Glutamatergic neuron (in vitro differentiated cells): ENCODE measurements at regions not wholly inside any gene's neighbourhood (a gene's known extent, or its start where the extent isn't known, plus 50 kb on each side); places are given as distances from the start of the nearest gene placed in this dataset.

ENCODE experiments used
- DNase-seq: peaks from one replicate; pipeline ENCODE4 v3.0.0; 2022
- H3K27ac Mint-ChIP-seq: one replicate; pipeline ENCODE4 v1.8.0; 2020; ENCODE audit warnings: mild to moderate bottlenecking, mixed read lengths, inconsistent platforms; ENCODE audit not compliant: unreplicated experiment
- H3K27me3 Mint-ChIP-seq: one replicate; pipeline ENCODE4 v1.8.0; 2020; ENCODE audit warnings: mild to moderate bottlenecking, moderate library complexity, mixed read lengths, inconsistent platforms; ENCODE audit not compliant: unreplicated experiment
- H3K36me3 Mint-ChIP-seq: one replicate; pipeline ENCODE4 v1.8.0; 2020; ENCODE audit warnings: mild to moderate bottlenecking, mixed read lengths, inconsistent platforms; ENCODE audit not compliant: unreplicated experiment
- H3K4me1 Mint-ChIP-seq: one replicate; pipeline ENCODE4 v1.8.0; 2020; ENCODE audit warnings: mild to moderate bottlenecking, low read depth, mixed read lengths, inconsistent platforms; ENCODE audit not compliant: unreplicated experiment
- H3K4me3 Mint-ChIP-seq: one replicate; pipeline ENCODE4 v1.8.0; 2020; ENCODE audit warnings: mild to moderate bottlenecking, mixed read lengths, inconsistent platforms; ENCODE audit not compliant: unreplicated experiment
- H3K9me3 Mint-ChIP-seq: one replicate; pipeline ENCODE4 v1.8.0; 2020; ENCODE audit warnings: mild to moderate bottlenecking, moderate library complexity, mixed read lengths, inconsistent platforms; ENCODE audit not compliant: unreplicated experiment
- CTCF ChIP-seq: fragments of 200-600 bp; sonication (generic); IDR thresholded peaks from one replicate; pipeline ENCODE4 v1.5.0; 2021; ENCODE audit not compliant: partially characterized antibody, unreplicated experiment

- Mint-ChIP-seq H3K9me3 (no peaks in the 10 kb centered on the region), H3K4me1 (no peaks in the 10 kb centered on the region), H3K4me3 (no peak overlapping the region), H3K27ac (no peak overlapping the region), H3K36me3 (no peaks in the 10 kb centered on the region), H3K27me3 (no peaks in the 10 kb centered on the region)
- DNase-seq, result no peak
- no peak for TF ChIP-seq CTCF
These were observed 245.1 kb downstream of the DHX15 start for GRCh38 chr4:24339260-24339659.

- no peak overlapping the region for H3K27ac Mint-ChIP-seq
- no peak overlapping the region for H3K4me3 Mint-ChIP-seq
- H3K4me1 Mint-ChIP-seq, result no peaks in the 10 kb centered on the region
- DNase-seq, result no peak
- H3K9me3 Mint-ChIP-seq, result no peaks in the 10 kb centered on the region
- H3K27me3 Mint-ChIP-seq, result no peaks in the 10 kb centered on the region
- no peak for TF ChIP-seq CTCF
- no peaks in the 10 kb centered on the region for H3K36me3 Mint-ChIP-seq
These were observed 246.7 kb downstream of the DHX15 start for GRCh38 chr4:24337451-24338190.

- H3K4me1 Mint-ChIP-seq, result no peaks in the 10 kb centered on the region
- no peaks in the 10 kb centered on the region for H3K9me3 Mint-ChIP-seq
- no peak for TF ChIP-seq CTCF
- H3K4me3 Mint-ChIP-seq, result no peak overlapping the region
- no peaks in the 10 kb centered on the region for H3K36me3 Mint-ChIP-seq
- H3K27me3 Mint-ChIP-seq, result no peaks in the 10 kb centered on the region
- DNase-seq, result no peak
- no peak overlapping the region for H3K27ac Mint-ChIP-seq
These were observed 248.7 kb downstream of the DHX15 start for GRCh38 chr4:24335616-24336015.

- no peak overlapping the region for H3K27ac Mint-ChIP-seq
- H3K9me3 Mint-ChIP-seq, result no peaks in the 10 kb centered on the region
- H3K36me3 Mint-ChIP-seq, result no peaks in the 10 kb centered on the region
- no peaks in the 10 kb centered on the region for H3K4me1 Mint-ChIP-seq
- no peaks in the 10 kb centered on the region for H3K27me3 Mint-ChIP-seq
- no peak for DNase-seq
- no peak for TF ChIP-seq CTCF
- no peak overlapping the region for H3K4me3 Mint-ChIP-seq
These were observed 249.4 kb downstream of the DHX15 start for GRCh38 chr4:24334906-24335305.

- no peaks in the 10 kb centered on the region for H3K9me3 Mint-ChIP-seq
- H3K27me3 Mint-ChIP-seq, result peaks cover 6% of the 10 kb centered on the region
- TF ChIP-seq CTCF, result no peak
- no peaks in the 10 kb centered on the region for H3K4me1 Mint-ChIP-seq
- no peak for DNase-seq
- no peak overlapping the region for H3K4me3 Mint-ChIP-seq
- no peak overlapping the region for H3K27ac Mint-ChIP-seq
- H3K36me3 Mint-ChIP-seq, result no peaks in the 10 kb centered on the region
These were observed 253.8 kb downstream of the DHX15 start for GRCh38 chr4:24330573-24330972.
